OCI-LY3 (cell line): ENCODE measurements at regions not wholly inside any gene's neighbourhood (a gene's known extent, or its start where the extent isn't known, plus 50 kb on each side); places are given as distances from the start of the nearest gene placed in this dataset.

Experiments used
- EZH2phosphoT487 ChIP-seq: fragments of 200-600 bp; shearing (Covaris generic); IDR thresholded peaks from 2 replicates; pipeline ENCODE4 v1.6.1; 2018; ENCODE audit warnings: antibody characterized with exemption, mixed run types, low read depth
- TF ChIP-seq, protein P1 (sequence below): fragments of 200-600, 300-600 bp; sonication (generic); IDR thresholded peaks from 2 replicates; pipeline ENCODE4 v1.5.1; 2014; ENCODE audit warnings: antibody characterized with exemption, low read length, low read depth

- TF ChIP-seq, protein P1, sequence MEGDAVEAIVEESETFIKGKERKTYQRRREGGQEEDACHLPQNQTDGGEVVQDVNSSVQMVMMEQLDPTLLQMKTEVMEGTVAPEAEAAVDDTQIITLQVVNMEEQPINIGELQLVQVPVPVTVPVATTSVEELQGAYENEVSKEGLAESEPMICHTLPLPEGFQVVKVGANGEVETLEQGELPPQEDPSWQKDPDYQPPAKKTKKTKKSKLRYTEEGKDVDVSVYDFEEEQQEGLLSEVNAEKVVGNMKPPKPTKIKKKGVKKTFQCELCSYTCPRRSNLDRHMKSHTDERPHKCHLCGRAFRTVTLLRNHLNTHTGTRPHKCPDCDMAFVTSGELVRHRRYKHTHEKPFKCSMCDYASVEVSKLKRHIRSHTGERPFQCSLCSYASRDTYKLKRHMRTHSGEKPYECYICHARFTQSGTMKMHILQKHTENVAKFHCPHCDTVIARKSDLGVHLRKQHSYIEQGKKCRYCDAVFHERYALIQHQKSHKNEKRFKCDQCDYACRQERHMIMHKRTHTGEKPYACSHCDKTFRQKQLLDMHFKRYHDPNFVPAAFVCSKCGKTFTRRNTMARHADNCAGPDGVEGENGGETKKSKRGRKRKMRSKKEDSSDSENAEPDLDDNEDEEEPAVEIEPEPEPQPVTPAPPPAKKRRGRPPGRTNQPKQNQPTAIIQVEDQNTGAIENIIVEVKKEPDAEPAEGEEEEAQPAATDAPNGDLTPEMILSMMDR = no peak
- no peak for TF ChIP-seq EZH2phosphoT487
These were observed 125.6 kb upstream of the CDC42EP3 start for GRCh38 chr2:37797081-37797480.
